ENCODE measurements at regions not wholly inside any gene's neighbourhood (a gene's known extent, or its start where the extent isn't known, plus 50 kb on each side); places are given as distances from the start of the nearest gene placed in this dataset.
A peak's percentile ranks its signal among the peaks of the same experiment; 100 is the strongest.
"Not testable (repeated sequence)": the region's sequence is repeated elsewhere in the genome, so short reads cannot be mapped to it uniquely, and the experiment has no call there.

- intact Hi-C loops (cut with DNase I): no loop called here
- no peak for DNase-seq
Measured at GRCh38 chr6:140671926-140672325, 1297.5 kb upstream of the CITED2 start.

- intact Hi-C loops (cut with DNase I): no loop called here
- no peak for DNase-seq
Measured at GRCh38 chr6:140670021-140670420, 1295.6 kb upstream of the CITED2 start.

- DNase-seq: no peak
- intact Hi-C loops (cut with DNase I): no loop called here
Measured at GRCh38 chr6:140669321-140669720, 1294.9 kb upstream of the CITED2 start.

GRCh38 chr6:140663772-140664171, 1289.3 kb upstream of the CITED2 start:
- DNase-seq: no peak
- intact Hi-C loops (cut with DNase I): no loop called here

- DNase-seq: no peak
- intact Hi-C loops (cut with DNase I): no loop called here
Measured at GRCh38 chr6:140663094-140663493, 1288.6 kb upstream of the CITED2 start.

- intact Hi-C loops (cut with DNase I): no loop called here
- DNase-seq: no peak
Measured at GRCh38 chr6:140661691-140662090, 1287.2 kb upstream of the CITED2 start.

GRCh38 chr6:140660295-140660694, 1285.8 kb upstream of the CITED2 start:
- DNase-seq: no peak
- intact Hi-C loops (cut with DNase I): no loop called here

GRCh38 chr6:140653972-140654371, 1279.5 kb upstream of the CITED2 start:
- intact Hi-C loops (cut with DNase I): no loop called here
- DNase-seq: no peak

GRCh38 chr6:140653506-140653905, 1279.1 kb upstream of the CITED2 start:
- DNase-seq: no peak
- intact Hi-C loops (cut with DNase I): no loop called here

- intact Hi-C loops (cut with DNase I); DNase-seq: not testable (repeated sequence)
Measured at GRCh38 chr6:140649502-140649901, 1275.1 kb upstream of the CITED2 start.

GRCh38 chr6:140647322-140647721, 1272.9 kb upstream of the CITED2 start:
- DNase-seq; intact Hi-C loops (cut with DNase I): not testable (repeated sequence)

GRCh38 chr6:140644017-140644416, 1269.6 kb upstream of the CITED2 start:
- intact Hi-C loops (cut with DNase I): no loop called here
- DNase-seq: peak in 9 of 42 donors; percentile 3 to 48 (median 7)

- intact Hi-C loops (cut with DNase I): no loop called here
- no peak for DNase-seq
Measured at GRCh38 chr6:140641412-140641811, 1267.0 kb upstream of the CITED2 start.

GRCh38 chr6:140636908-140637402, 1262.5 kb upstream of the CITED2 start:
- no peak for DNase-seq
- intact Hi-C loops (cut with DNase I): no loop called here

- intact Hi-C loops (cut with DNase I): no loop called here
- no peak for DNase-seq
Measured at GRCh38 chr6:140636271-140636907, 1261.9 kb upstream of the CITED2 start.

- intact Hi-C loops (cut with DNase I): no loop called here
- DNase-seq: no peak
Measured at GRCh38 chr6:140627002-140627401, 1252.6 kb upstream of the CITED2 start.

GRCh38 chr6:140623498-140623897, 1249.0 kb upstream of the CITED2 start:
- DNase-seq: no peak
- intact Hi-C loops (cut with DNase I): no loop called here

- intact Hi-C loops (cut with DNase I): no loop called here
- DNase-seq: no peak
Measured at GRCh38 chr6:140620496-140620895, 1246.0 kb upstream of the CITED2 start.

GRCh38 chr6:140609956-140610355, 1235.5 kb upstream of the CITED2 start:
- DNase-seq: no peak
- intact Hi-C loops (cut with DNase I): no loop called here

GRCh38 chr6:140609321-140609720, 1234.9 kb upstream of the CITED2 start:
- DNase-seq: no peak
- intact Hi-C loops (cut with DNase I): no loop called here

GRCh38 chr6:140604786-140605185, 1230.3 kb upstream of the CITED2 start:
- DNase-seq: no peak
- intact Hi-C loops (cut with DNase I): no loop called here

Measured in head of caudate nucleus (tissue), 42 donors.